Stimulated activated CD8-positive, alpha-beta memory T cell treated with anti-CD3 and anti-CD28 coated beads, Interleukin-4, amount 100 ng/mL, for 48 hours (primary cell): ENCODE measurements at regions not wholly inside any gene's neighbourhood (a gene's known extent, or its start where the extent isn't known, plus 50 kb on each side); places are given as distances from the start of the nearest gene placed in this dataset.

Source experiments
- DNase-seq: peaks from one replicate; pipeline ENCODE4 v3.0.0-alpha.2; 2020

GRCh38 chr6:157756708-157757429 lies 66.2 kb upstream of the SNX9 start:
- DNase-seq = peak; percentile 89

- no peak for DNase-seq
Measured at GRCh38 chr6:157757430-157758403, 65.3 kb upstream of the SNX9 start.

- DNase-seq = no peak
Measured at GRCh38 chr6:157758516-157759023, 64.5 kb upstream of the SNX9 start.

- no peak for DNase-seq
Measured at GRCh38 chr6:157759028-157759427, 64.0 kb upstream of the SNX9 start.

- no peak for DNase-seq
Measured at GRCh38 chr6:157760137-157760536, 62.9 kb upstream of the SNX9 start.

- DNase-seq = no peak
Measured at GRCh38 chr6:157760589-157761330, 62.3 kb upstream of the SNX9 start.

GRCh38 chr6:157761331-157761921 lies 61.6 kb upstream of the SNX9 start:
- peak; percentile 54 for DNase-seq

- no peak for DNase-seq
Measured at GRCh38 chr6:157761926-157762325, 61.1 kb upstream of the SNX9 start.

- DNase-seq = no peak
Measured at GRCh38 chr6:157762636-157763035, 60.4 kb upstream of the SNX9 start.

- no peak for DNase-seq
Measured at GRCh38 chr6:157763129-157763903, 59.7 kb upstream of the SNX9 start.

- DNase-seq = no peak
Measured at GRCh38 chr6:157763904-157764177, 59.2 kb upstream of the SNX9 start.

- DNase-seq = peak; percentile 84
Measured at GRCh38 chr6:157764178-157765068, 58.6 kb upstream of the SNX9 start.

GRCh38 chr6:157766901-157767774 lies 55.9 kb upstream of the SNX9 start:
- DNase-seq = no peak

- no peak for DNase-seq
Measured at GRCh38 chr6:157767775-157768156, 55.3 kb upstream of the SNX9 start.

- DNase-seq = no peak
Measured at GRCh38 chr6:157768304-157768703, 54.7 kb upstream of the SNX9 start.

GRCh38 chr6:157768863-157769551 lies 54.0 kb upstream of the SNX9 start:
- no peak for DNase-seq

GRCh38 chr6:157769776-157770426 lies 53.1 kb upstream of the SNX9 start:
- no peak for DNase-seq

GRCh38 chr6:157770946-157771345 lies 52.1 kb upstream of the SNX9 start:
- no peak for DNase-seq

- no peak for DNase-seq
Measured at GRCh38 chr6:157772820-157773219, 50.2 kb upstream of the SNX9 start.
